IPS-NIHi11 (cell line): ENCODE measurements at regions not wholly inside any gene's neighbourhood (a gene's known extent, or its start where the extent isn't known, plus 50 kb on each side); places are given as distances from the start of the nearest gene placed in this dataset.

Experiments
- DNase-seq: peaks from one replicate; pipeline ENCODE4 v3.0.0; 2012; ENCODE audit warnings: mixed read lengths, low spot score

DNA sequence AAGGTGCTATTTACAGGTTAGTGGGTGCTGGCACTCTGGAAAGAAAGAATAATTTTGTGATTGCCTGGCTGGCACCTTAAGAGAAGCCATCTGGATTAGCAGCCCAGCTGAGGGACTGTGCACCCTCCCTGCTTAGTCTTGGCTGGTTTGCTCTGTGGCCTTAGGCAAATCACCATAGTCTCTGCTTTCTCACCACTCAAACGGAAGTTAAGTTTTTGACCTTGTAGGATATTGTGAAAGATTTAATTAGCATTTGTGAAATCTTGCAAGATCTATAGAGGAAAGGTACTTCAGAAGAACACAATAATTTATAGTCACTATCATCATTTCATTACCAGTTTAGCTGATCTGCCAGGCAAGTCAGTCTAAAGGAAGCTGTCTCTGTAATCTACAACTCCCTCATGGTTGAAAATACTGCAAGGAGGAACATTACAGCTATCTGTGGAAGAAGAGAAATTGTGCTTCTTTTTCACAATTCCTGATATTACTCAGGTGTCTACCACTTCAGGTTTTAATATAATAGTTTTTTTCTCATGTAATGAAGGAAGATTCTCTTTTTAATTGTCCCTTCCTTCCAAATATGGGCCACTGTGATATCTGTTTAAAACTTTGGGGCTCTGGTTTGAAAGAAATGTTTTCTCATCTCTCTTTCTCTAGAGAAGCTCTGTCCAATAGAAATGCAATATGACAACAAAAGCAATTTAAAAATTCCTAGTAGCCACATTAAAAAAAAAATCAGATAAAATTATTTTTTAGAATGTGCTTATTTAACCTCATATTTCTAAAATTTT, 219.6 kb downstream of the PTEN start:
- DNase-seq: no peak

DNA sequence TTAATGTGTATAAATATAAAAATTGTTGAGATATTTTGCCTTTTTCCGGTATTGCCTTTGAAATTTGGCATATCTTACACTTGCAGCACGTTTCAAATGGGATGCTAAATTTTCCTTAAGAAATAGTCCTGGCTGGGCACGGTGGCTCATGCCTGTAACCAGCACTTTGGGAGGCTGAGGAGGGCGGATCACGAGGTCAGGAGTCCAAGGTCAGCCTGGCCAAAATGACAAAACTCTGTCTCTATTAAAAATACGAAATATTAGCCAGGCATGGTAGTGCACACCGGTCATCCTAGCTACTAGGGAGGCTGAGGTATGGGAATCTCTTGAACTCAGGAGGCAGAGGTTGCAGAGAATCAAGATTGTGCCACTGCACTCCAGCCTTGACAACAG, 220.2 kb downstream of the PTEN start:
- DNase-seq: no peak

DNA sequence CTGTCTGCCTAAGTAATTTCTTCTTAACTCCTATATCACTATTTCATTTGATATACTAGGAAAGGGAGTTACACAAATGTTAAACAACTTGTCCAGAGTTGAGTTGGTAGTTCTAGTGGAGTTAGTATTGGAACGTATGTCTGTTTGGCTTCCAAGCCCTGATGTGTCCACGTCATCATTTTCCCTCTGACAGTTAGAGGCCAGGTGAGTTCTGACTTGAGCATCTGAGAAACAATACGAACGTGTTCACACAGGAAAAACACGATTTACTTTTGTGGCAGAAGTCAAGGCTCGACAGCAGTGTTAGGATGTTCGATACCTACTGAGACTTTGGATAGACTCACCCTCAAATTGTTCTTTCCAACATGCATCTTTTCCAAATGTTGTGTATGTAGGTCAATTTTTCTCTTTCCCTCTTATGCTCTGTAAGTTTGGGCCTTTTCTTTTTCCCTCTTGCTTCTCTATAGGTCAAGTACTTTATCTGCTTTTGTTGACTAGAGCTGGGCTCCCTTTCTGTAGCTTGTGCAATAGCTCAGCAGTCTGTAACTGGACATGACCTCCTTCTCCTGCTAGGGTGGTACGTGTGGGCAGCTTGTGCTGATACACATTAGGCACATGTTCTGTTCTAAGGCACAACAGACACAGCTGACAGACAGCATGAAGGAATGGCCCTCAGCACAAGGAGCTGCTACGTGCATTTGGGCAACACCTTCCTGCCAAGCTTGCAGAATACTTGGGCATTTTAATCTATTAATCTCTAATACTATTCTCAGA, 222.9 kb downstream of the PTEN start:
- no peak for DNase-seq

DNA sequence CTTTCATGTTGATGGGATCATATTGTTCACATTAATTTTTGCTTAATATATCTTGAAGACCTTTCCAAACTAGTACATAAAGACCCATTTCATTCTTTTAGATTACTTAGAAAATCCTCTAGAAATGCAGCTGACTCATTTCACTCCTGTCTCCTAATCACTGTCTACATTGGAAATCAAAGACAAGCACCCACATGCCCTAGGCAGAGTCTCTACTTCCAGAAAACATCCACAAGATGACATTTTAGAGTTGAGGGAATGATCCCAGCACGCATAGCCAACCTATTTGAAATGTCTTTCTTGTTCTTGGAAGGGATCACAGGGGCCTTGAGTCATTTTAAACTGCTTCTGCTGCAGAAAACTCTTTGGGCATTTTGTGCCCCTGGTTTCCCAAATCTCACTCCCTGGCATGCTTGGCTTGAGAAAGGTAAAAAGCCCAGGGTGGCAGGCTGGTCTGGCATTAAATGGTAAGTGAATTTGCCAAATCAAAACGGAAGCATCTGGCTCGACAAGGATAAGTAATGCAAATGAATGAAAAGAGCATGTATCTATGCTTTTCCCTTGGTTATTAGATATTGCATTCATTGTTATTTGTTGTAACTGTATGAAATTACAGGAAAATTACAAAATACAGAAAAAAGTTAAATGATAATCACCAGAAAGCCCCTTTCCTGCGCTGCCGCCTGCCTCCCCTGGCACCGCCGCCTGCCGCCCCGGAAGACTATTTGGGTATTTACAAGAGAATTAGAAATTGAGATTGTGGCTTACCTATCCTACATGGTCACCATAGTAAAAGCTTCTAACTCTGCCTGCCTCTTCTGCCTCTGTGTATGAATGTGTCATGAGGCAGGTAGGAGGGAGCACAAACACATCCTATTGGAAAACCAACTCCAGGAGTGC, 225.3 kb downstream of the PTEN start:
- DNase-seq: no peak

DNA sequence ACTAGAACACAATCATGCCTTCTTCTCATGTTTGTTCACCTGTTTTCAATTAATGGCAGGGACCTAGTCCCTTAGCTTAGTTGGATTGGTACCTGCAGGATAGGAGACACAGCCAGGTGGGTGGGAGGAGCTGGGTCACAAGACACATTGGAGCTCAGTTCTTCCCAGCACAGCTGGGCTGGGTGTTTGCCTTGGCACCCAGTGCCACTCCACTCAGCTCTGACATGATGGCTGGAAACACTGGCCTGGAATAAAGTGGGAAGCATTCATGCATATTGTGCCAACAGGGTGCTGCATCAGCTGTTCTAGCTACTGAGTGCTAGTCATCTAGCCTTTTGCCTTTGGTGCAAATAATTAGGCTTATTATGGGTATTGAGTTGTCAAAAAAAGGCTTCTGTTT, 226.1 kb downstream of the PTEN start:
- no peak for DNase-seq

DNA sequence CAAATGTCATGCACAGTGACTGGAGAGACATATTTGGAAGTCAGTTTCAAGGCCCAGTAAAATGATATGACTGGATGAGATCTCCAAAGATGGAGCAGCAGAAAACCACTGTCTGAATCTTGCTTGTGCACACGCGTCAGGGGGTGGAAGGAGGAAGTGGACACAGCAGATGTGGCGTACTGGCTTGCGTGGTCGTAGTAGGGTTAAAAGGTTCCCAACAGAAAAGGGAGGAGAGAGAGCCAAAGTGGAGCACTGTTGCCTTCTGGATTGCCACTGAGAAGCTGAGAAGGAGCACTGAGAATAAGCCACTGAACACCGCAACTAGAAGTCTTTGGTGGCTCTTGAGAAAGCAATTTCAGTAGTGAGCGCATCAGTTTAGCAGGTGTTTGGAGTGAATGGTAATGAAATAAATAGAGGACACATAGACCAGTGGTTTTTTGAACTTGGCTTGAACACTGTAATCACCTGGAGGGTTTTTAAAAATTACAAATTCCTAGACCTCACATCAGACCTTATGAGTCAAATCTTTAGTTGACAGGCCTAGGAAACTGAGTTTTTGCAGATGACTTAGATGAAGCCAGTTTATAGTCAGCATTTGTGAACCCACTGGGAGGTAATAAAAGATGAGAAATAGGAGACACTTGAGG, 227.3 kb downstream of the PTEN start:
- DNase-seq: no peak

DNA sequence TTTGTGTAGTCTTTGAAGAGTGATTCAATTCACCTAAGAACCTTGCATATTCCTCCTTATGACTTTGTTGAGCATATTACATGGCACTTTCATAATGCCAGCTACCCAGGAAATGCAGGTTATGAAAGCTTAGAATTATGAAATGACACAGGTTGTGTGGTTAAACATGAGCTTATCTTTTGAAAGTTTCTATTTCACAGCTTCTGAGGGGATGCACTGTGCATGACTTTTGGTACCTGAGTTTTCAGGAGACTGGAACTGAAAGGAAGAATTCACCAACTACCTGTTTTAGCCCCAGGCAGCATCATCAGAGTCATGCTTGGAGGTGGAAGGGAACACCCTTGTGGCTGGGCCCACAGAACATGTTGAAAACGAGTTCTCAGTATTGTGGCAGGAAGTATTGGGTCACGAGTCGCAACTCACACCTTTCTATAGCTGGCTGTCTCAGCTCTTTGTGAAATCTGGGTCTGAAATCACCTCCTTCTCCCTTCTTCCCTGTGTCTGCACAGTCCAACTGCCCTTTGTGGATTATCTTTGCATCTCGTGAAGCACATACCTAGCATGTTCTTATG, 228.2 kb downstream of the PTEN start:
- DNase-seq: no peak

DNA sequence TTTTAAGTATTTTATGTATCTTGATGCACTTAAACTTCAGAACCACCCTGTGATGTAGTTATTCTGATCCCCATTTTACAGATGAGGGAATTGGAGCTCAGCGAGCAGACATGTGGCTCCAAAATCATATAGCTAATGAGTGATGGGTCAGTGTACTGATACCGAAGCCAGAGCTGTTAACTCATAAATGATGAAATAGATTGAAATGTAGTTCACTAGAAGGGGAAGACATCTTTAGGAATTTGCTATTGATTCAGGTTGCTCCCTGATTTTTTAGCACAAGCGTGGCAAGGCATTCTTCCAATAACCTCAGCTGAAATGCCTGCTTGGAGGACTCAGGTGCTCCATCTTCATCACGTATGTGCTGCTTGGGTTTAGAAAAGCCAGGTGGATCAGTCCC, 228.8 kb downstream of the PTEN start:
- no peak for DNase-seq

DNA sequence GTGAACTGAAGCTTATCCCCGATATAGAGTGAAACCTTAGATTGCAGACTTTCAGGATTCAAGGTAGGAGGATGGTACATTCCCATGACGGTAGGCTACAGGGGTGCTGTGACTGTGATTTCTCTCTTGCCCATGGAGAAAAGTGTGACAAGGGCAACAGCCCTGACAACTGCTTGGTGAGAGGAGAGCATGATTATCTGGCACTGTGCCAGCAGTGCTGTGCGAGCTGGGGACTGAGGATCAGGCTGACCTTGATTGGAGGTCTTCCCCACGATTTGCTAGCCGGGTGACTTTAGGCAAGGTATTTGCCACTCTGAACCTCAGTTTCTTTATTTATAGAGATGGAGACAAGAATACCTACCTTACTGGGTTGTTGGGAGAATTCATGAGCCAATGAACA, 229.5 kb downstream of the PTEN start:
- no peak for DNase-seq

DNA sequence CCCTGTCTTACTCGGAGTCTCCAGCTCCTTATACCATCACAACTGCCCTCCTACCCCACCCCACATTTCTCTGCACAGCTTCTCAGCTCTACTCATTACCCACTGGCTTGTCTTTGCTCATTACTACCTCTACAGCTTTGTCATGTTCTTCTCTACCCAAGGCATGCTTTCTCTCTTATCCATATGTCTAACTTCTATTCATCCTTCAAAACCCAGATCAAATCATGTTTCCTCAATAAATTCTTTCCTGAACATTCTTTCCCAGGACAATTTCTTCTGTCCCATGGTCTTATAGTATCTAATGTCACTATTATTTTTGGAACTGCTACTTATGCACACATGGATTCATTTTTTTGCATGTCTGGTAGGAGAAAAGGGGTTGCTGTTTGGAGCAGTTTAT, 231.4 kb downstream of the PTEN start:
- no peak for DNase-seq

DNA sequence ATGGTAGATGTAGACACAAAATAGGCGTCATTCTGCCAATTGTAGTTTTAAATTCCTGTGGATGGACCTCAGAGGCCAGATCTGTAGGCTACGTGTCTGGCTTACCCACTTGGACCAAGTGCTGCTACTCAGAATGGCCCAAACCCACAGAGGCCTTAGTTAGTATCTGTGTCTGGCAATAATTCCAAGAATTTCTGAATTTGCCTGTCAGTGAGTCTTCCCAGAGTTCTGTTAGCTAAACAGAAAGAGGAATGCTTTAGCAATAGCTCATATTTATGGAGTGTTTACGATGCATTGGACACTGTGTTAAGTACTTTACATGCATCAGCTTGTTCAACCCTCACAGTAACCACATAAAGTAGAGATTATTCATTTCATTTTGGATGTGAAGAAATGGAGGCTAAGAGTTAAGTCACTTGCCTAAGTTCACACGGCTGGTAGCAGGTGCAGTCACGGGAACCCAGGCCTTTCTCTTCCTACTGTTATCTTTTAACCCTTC, 231.8 kb downstream of the PTEN start:
- no peak for DNase-seq

DNA sequence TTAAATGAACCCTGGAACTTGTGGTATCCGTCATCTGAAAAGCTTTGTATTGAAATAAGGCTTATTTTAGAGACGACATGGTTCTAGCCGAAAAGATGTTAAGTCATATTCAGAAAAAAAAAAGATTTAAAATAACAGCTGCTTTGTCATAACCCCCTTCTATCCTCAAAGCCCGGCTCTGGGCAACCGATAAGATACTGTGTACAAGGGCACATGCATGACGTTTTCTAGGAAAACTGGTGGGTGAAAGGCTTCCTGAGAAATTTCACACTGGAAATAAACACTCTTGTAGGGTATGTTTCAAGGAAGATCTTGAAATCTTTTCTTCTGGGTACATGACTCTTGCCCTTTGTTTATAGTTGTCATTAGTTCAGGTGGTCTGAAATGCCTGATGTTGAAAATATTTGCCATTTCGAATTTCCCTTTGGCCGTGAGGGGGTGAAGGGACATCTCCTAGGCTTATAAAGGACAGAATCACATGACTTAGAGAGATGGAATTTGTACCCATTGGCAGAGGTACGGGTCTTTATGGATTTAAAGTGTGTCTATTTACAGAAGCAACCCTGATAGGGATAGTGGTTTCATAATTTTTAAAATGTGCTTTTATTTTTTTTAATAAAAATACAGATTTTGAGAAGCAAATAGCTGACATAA, 232.5 kb downstream of the PTEN start:
- DNase-seq: no peak

DNA sequence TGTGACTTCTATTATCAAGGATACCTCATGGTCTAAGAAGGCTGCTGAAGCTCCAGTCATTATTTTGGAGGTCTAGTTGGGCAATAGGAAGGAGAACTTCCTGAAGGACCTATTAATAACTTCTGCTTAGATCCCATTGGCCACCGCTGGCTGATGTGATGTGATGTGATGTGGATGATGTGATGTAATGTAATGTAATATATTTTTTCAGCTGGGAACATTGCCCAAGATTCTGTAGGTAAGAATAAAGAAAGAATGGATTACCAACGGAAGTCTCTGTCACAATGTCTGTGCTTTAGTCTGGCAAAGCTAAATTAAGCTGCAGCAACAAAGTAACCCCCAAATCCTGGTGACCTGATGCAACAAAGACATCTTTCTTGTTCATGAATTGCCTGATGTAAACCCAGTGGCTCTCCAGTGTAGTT, 233.7 kb downstream of the PTEN start:
- DNase-seq: no peak

DNA sequence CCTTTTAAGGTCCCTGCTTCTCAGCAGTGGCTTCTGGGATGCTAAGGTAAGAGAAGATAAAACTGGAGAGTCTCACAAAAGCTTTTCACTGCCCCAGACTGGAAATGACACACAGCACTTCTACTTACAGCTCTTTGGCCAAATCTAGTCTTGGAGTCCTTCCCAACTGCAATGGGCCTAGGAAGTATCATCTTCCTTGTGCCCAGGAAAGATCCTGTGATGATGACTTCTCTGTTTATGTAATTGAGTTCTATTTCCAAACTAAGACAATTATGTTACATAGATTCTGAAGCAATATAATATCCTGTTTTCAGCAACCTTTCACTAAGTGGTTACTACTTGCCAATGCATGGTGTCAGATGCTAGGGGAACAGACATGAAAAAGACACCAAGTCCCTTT, 234.1 kb downstream of the PTEN start:
- DNase-seq: no peak

DNA sequence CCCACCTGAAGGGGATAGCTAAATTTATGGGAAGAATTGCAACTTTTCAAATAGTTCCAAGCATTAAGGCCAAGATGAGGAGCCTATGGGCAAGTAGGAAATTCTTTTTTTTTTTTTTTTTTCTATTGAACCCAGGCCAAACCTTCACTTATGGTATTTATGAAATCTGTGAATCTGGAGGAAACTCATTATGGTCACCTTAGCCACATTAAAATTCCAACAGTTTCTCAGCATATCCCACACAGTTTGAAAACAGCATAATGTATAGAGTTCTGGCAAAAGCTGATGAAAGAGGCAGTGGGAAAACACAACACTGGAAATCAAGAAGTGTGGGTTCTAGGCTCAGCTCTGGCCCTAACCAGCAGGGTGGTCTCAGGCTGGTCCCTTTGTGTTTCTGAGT, 236.9 kb downstream of the PTEN start:
- DNase-seq: no peak

DNA sequence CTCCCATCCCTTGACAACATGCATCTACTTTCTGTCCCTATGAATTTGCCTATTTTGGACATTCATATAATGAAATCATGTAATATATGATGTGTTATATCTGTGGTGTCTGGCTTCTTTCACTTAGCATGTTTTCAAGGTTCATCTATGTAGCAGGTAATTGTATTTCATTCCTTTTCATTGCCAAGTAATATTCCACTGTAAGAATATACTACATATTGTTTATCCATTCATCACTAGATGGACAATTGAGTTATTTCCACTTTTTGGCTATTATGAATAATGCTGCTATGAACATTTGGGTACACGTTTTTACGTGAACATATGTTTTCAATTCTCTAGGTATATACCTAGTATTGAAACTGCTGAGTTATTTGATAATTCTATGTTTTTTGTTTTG, 238.2 kb downstream of the PTEN start:
- DNase-seq: no peak

DNA sequence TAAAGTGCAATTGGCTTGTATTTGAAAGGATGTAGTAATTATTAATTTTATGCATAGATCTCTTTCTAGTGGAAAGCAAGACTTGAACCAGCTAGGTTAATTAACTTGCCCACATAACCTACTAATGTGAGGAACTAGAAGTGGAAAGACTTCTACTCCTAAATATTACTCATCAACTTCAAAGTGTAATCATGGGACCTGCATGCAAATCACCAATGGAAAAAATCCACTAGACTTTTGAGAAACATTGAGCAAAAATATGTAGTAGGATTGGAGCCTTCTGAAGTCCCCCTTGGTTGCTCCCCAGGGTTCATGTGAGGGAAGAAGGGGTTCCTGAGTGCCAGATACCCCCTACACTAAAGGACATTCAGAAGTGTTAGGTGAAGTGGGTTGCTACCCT, 240.2 kb downstream of the PTEN start:
- no peak for DNase-seq

DNA sequence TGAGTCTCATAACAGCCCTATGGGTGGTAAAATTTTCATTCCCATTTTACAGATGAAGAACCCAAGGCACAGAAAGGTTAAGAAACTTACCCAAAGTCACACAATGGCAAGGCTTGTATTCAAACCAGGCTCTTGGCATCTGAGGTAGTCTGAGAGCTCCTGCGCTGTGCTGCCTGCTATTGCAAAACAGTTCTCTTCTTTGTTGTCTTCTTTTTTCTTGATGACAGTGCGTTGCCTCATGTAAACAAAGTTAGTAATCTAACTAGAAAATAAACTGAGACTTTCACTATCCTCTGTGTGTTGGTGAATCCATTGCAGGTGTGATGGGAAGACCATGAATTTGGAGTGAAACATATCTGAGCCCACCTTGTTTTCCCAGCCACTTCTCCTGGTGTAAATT, 240.8 kb downstream of the PTEN start:
- no peak for DNase-seq

DNA sequence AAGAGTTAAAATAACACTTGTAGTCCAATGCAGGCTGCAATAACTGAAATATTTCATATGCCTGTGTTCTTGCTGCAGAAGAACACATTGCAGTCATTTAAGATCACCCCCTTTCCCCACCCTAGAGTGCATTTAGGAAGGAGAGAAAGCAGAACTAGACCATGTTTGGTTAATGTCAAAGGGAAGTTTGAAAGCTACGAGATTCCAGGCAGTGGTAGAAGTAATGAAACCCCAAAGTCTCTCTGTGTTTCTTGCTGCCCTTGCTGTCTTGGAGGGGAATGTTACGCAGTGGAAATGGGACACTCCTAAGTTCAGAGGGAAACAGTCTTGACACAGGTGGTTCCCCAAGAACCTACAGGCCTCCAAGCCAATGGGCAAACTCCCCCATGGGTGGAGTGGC, 242.9 kb downstream of the PTEN start:
- no peak for DNase-seq

DNA sequence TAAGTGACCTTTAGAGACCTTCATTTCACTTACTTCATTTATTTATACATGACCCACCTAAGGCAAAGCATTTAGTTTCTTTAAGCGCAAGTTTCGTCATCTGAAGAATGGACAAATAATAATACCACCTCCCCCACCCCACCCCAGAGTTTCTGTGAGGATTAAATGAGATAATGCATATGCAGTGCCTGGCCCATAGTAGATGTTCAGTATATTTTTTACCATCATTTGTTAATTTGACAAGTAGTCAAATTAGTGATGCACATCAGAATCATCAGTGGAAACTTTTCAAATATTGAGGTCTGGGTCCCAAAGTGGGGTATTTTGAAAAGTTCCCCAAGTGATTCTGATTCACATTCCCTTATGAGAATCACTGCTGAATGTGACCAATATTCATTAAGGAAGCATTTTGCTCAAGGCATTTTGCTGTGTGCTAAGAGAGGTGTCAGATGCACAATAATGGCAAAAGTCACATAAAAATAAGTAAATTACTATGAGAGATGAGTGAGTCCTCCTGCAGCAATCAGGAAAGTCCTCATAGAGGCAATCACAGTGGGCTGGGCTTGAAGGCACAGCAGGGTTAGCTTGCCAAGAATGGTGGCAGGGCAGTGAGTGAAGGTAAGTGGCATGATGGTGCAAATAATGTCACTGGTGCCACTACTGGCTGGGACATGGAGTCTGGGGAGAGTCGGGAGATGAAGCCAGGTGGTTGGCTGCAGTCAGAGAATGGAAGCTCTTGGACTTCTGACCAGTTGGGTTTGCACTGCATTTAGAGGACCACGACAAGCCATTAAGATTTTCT, 244.1 kb downstream of the PTEN start:
- DNase-seq: no peak
